GM06990 (cell line): ENCODE measurements at regions not wholly inside any gene's neighbourhood (a gene's known extent, or its start where the extent isn't known, plus 50 kb on each side); places are given as distances from the start of the nearest gene placed in this dataset.

ENCODE experiments used
- DNase-seq: peaks from one replicate; pipeline ENCODE4 v3.0.0-alpha.2; 2011; ENCODE audit not compliant: insufficient read length; ENCODE audit errors: extremely low read depth
- H3K27me3 ChIP-seq: replicated peaks from 2 replicates; pipeline ENCODE4 v1.6.0; 2011; ENCODE audit warnings: low read length; ENCODE audit not compliant: control insufficient read depth, insufficient read depth
- H3K36me3 ChIP-seq: 2 replicates; pipeline ENCODE4 v1.5.1; 2011; ENCODE audit warnings: low read length; ENCODE audit not compliant: control insufficient read depth, insufficient read depth
- H3K4me3 ChIP-seq: replicated peaks from 2 replicates; pipeline ENCODE4 v1.5.1; 2011; ENCODE audit warnings: low read depth, mild to moderate bottlenecking, control low read depth, low read length
- CTCF ChIP-seq: IDR thresholded peaks from 2 replicates; pipeline ENCODE4 v1.5.1; 2011; ENCODE audit warnings: low read length, control low read depth, mild to moderate bottlenecking, inconsistent platforms; ENCODE audit not compliant: insufficient read depth, poor library complexity, severe bottlenecking

- TF ChIP-seq CTCF: no peak
- H3K4me3 ChIP-seq: no peak overlapping the region
- H3K36me3 ChIP-seq: no peaks in the 10 kb centered on the region
- DNase-seq: no peak
- no peaks in the 10 kb centered on the region; the same call in 1 of the 2 replicates for H3K27me3 ChIP-seq
These were observed 66.5 kb upstream of the FNDC3B start for GRCh38 chr3:171972871-171973348.

GRCh38 chr3:171974986-171975837 lies 64.2 kb upstream of the FNDC3B start:
- no peak for TF ChIP-seq CTCF
- H3K36me3 ChIP-seq: no peaks in the 10 kb centered on the region
- H3K4me3 ChIP-seq: no peak overlapping the region
- H3K27me3 ChIP-seq: no peaks in the 10 kb centered on the region; the same call in 1 of the 2 replicates
- no peak for DNase-seq

- no peak for TF ChIP-seq CTCF
- H3K27me3 ChIP-seq: no peaks in the 10 kb centered on the region; the same call in 1 of the 2 replicates
- DNase-seq: no peak
- no peak overlapping the region for H3K4me3 ChIP-seq
- no peaks in the 10 kb centered on the region for H3K36me3 ChIP-seq
These were observed 62.9 kb upstream of the FNDC3B start for GRCh38 chr3:171976526-171976925.

- Histone ChIP-seq H3K36me3 (no peaks in the 10 kb centered on the region), H3K27me3 (no peaks in the 10 kb centered on the region; the same call in 1 of the 2 replicates), H3K4me3 (no peak overlapping the region)
- DNase-seq: no peak
- no peak for TF ChIP-seq CTCF
These were observed 61.9 kb upstream of the FNDC3B start for GRCh38 chr3:171977441-171977840.

GRCh38 chr3:171977860-171978259 lies 61.5 kb upstream of the FNDC3B start:
- TF ChIP-seq CTCF: no peak
- no peak for DNase-seq
- Histone ChIP-seq H3K4me3 (no peak overlapping the region), H3K27me3 (no peaks in the 10 kb centered on the region; the same call in 1 of the 2 replicates), H3K36me3 (no peaks in the 10 kb centered on the region)
